ENCODE measurements at regions not wholly inside any gene's neighbourhood (a gene's known extent, or its start where the extent isn't known, plus 50 kb on each side); places are given as distances from the start of the nearest gene placed in this dataset.

GRCh38 chr2:60371681-60372080, 181.8 kb downstream of the BCL11A start:
- DNase-seq (ENCODE audit: low read depth): no peak
- H3K4me3 ChIP-seq (ENCODE audit: control insufficient read depth, low read depth, low read length): no peak overlapping the region
- TF ChIP-seq CTCF (conservative IDR thresholded peaks at IDR 0.05; ENCODE audit: control insufficient read depth, insufficient read depth, low read depth, low read length): no peak

GRCh38 chr2:60371219-60371618, 182.2 kb downstream of the BCL11A start:
- DNase-seq (ENCODE audit: low read depth): no peak
- H3K4me3 ChIP-seq (ENCODE audit: control insufficient read depth, low read depth, low read length): no peak overlapping the region
- TF ChIP-seq CTCF (conservative IDR thresholded peaks at IDR 0.05; ENCODE audit: control insufficient read depth, insufficient read depth, low read depth, low read length): no peak

GRCh38 chr2:60370814-60371213, 182.6 kb downstream of the BCL11A start:
- TF ChIP-seq CTCF (conservative IDR thresholded peaks at IDR 0.05; ENCODE audit: control insufficient read depth, insufficient read depth, low read depth, low read length): no peak
- DNase-seq (ENCODE audit: low read depth): no peak
- no peak overlapping the region for H3K4me3 ChIP-seq (ENCODE audit: control insufficient read depth, low read depth, low read length)

- no peak for TF ChIP-seq CTCF (conservative IDR thresholded peaks at IDR 0.05; ENCODE audit: control insufficient read depth, insufficient read depth, low read depth, low read length)
- H3K4me3 ChIP-seq (ENCODE audit: control insufficient read depth, low read depth, low read length): no peak overlapping the region
- DNase-seq (ENCODE audit: low read depth): no peak
Measured at GRCh38 chr2:60368456-60368855, 185.0 kb downstream of the BCL11A start.

- no peak overlapping the region for H3K4me3 ChIP-seq (ENCODE audit: control insufficient read depth, low read depth, low read length)
- DNase-seq (ENCODE audit: low read depth): no peak
- TF ChIP-seq CTCF (conservative IDR thresholded peaks at IDR 0.05; ENCODE audit: control insufficient read depth, insufficient read depth, low read depth, low read length): no peak
Measured at GRCh38 chr2:60366135-60366712, 187.2 kb downstream of the BCL11A start.

GRCh38 chr2:60365556-60365955, 187.9 kb downstream of the BCL11A start:
- no peak for TF ChIP-seq CTCF (conservative IDR thresholded peaks at IDR 0.05; ENCODE audit: control insufficient read depth, insufficient read depth, low read depth, low read length)
- no peak for DNase-seq (ENCODE audit: low read depth)
- H3K4me3 ChIP-seq (ENCODE audit: control insufficient read depth, low read depth, low read length): no peak overlapping the region

GRCh38 chr2:60364491-60364890, 189.0 kb downstream of the BCL11A start:
- H3K4me3 ChIP-seq (ENCODE audit: control insufficient read depth, low read depth, low read length): no peak overlapping the region
- no peak for TF ChIP-seq CTCF (conservative IDR thresholded peaks at IDR 0.05; ENCODE audit: control insufficient read depth, insufficient read depth, low read depth, low read length)
- DNase-seq (ENCODE audit: low read depth): no peak
